NCI-H1092 treated with DMSO at 0.1 percent for 48 hours (cell line): ENCODE measurements at regions not wholly inside any gene's neighbourhood (a gene's known extent, or its start where the extent isn't known, plus 50 kb on each side); places are given as distances from the start of the nearest gene placed in this dataset.
"Not testable (repeated sequence)": the region's sequence is repeated elsewhere in the genome, so short reads cannot be mapped to it uniquely, and the experiment has no call there.

ENCODE experiments used
- DNase-seq: peaks from one replicate; lab custom pipeline; 2025; lab: John Stamatoyannopoulos, UW

GRCh38 chr1:18561967-18562366, 68.7 kb upstream of the PAX7 start:
- DNase-seq: no peak

GRCh38 chr1:18564676-18565075, 66.0 kb upstream of the PAX7 start:
- DNase-seq: no peak

GRCh38 chr1:18565321-18565720, 65.3 kb upstream of the PAX7 start:
- no peak for DNase-seq

- DNase-seq: no peak
These were observed 62.2 kb upstream of the PAX7 start for GRCh38 chr1:18568489-18568888.

- DNase-seq: no peak
These were observed 61.4 kb upstream of the PAX7 start for GRCh38 chr1:18569251-18569650.

- peak; percentile 22 for DNase-seq
These were observed 60.7 kb upstream of the PAX7 start for GRCh38 chr1:18569811-18570545.

GRCh38 chr1:18571275-18571674, 59.4 kb upstream of the PAX7 start:
- DNase-seq: no peak

GRCh38 chr1:18572022-18572880, 58.4 kb upstream of the PAX7 start:
- no peak for DNase-seq

GRCh38 chr1:18573170-18573569, 57.5 kb upstream of the PAX7 start:
- no peak for DNase-seq

GRCh38 chr1:18574754-18575153, 55.9 kb upstream of the PAX7 start:
- no peak for DNase-seq

- peak; percentile 71 for DNase-seq
These were observed 55.0 kb upstream of the PAX7 start for GRCh38 chr1:18575620-18576019.

- DNase-seq: no peak
These were observed 52.4 kb upstream of the PAX7 start for GRCh38 chr1:18578271-18578670.

- DNase-seq: not testable (repeated sequence)
These were observed 51.4 kb upstream of the PAX7 start for GRCh38 chr1:18579267-18579666.

- no peak for DNase-seq
These were observed 50.6 kb upstream of the PAX7 start for GRCh38 chr1:18580047-18580446.

GRCh38 chr1:18580691-18581419, 49.8 kb upstream of the PAX7 start:
- no peak for DNase-seq
